ENCODE measurements at regions not wholly inside any gene's neighbourhood (a gene's known extent, or its start where the extent isn't known, plus 50 kb on each side); places are given as distances from the start of the nearest gene placed in this dataset.

DNA sequence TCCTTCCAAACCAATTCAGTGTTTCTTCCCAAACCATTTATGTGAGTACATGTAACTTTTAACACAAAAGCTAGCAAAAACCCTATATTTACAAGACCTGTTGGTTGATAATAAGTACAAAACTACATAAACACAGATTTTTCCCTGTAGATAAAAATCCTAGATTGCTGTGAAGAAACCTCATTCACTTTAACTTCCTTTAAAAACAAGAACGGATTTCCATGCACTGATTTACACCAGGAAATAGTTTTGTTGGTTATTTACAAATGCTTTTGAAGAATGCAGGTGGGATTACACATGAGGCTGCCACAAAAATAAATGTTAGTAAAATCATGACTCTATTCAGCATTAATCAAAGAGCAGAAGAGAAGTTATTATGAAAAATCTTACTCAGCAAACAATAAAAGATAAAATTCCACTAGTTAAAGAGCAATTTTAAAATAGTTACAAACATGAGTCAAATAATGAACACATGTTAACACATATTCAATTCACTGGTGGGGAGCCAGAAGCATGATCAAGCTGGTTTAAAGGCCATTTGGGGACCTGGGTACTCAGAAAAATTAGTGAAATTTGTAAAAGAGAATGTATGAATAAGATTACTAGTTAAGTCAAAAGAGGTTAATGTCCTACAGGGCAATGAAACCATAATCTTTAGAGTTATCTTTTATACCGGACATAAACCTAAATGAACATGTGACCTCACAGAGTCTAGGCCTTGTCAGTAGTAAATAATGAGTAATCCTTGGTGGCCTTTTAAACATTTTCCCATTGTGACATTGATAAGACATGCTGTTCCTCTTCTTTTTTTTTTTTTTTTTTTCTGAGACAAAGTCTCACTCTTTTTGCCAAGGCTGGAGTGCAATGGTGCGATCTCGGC is 79.9 kb downstream of the PHLDA1 start:
- CTCF ChIA-PET: interaction anchor here (0.7 kb wide), 3 partner anchors 14 to 146 kb away, joined by 3 to 5 read pairs (median 4); no protein-coding TSS in a partner anchor

DNA sequence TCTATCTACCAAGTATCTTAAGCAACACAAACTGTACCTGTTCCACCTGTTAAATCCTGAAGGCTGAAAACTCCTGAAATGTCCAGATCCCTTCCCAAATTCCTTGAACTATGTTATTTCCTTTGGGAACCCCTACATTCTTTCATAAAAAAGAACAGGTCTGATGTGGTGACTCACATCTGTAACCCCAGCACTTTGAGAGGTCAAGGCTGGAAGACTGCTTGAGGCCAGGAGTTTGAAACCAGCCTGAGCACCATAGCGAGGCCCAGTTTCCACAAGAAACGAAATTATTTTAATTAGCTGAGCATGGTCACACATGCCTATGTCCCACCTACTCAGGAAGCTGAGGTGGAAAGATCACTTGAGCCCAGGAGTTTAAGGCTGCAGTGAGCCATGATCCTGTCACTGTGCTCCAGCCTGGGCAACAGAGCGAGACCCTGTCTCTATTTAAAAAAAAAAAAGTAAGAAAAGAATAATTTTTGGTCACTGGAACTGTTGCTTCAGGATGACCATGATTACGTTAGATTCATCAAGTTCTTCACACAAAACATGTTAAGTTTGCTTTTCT is 84.3 kb downstream of the PHLDA1 start:
- H3K4me1 ChIP-seq (ENCODE audit: control insufficient read depth, insufficient read depth, low read length): peaks cover 3% of the 10 kb centered on the region

More for the DNA sequence above, 79.9 kb downstream of the PHLDA1 start:
- POLR2A ChIA-PET: interaction anchor here (0.6 to 0.7 kb wide), 2 partner anchors 12 to 127 kb away, joined by 3 to 7 read pairs; no protein-coding TSS in a partner anchor
- no peaks in the 10 kb centered on the region for H3K36me3 ChIP-seq (ENCODE audit: control insufficient read depth in 2 of 2, insufficient read depth in 1 of 2, low read length in 2 of 2)
- H3K9me3 ChIP-seq (ENCODE audit: control insufficient read depth, insufficient read depth, low read depth, low read length): no peaks in the 10 kb centered on the region
- TF ChIP-seq ZNF629 (tag by site-specific recombination; IDR thresholded peaks at IDR 0.05) (peak; percentile 38; the same call in 1 of the 2 replicates), FEZF1 (tag by site-specific recombination; IDR thresholded peaks at IDR 0.05) (peak; percentile 63), MYNN (tag by site-specific recombination; IDR thresholded peaks at IDR 0.05; ENCODE audit: borderline replicate concordance) (no peak)
- no peak overlapping the region for H3K27ac ChIP-seq (ENCODE audit: extremely low read depth, low read depth, low read length)
- no peak overlapping the region for H3K4me3 ChIP-seq (ENCODE audit: low read depth, low read length)
- no peaks in the 10 kb centered on the region; the same call in 1 of the 2 replicates for H3K4me1 ChIP-seq (ENCODE audit: control insufficient read depth, insufficient read depth, low read length)

DNA sequence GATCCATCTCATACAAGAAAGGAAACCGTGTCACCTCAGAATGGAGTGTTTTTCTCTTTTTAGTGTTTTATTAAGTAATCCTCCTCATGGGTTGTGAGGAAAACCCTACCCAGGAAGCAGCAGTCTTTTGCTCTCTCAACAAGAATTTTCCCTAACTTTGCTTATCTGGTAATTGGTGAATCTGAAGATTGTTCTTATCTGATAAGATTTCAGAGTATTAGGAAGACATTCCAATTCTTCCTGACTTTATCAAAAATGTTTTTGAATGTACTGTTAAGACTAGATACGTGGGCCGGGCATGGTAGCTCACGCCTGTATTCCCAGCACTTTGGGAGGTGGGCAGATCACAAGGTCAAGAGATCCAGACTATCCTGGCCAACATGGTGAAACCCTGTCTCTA is 86.0 kb downstream of the PHLDA1 start:
- POLR2A ChIA-PET: interaction anchor here (0.7 kb wide), 1 partner anchor 530 kb away, joined by 4 read pairs; no protein-coding TSS in a partner anchor
- CTCF ChIA-PET: interaction anchor here (0.7 kb wide), 1 partner anchor 42 kb away, joined by 5 read pairs; no protein-coding TSS in a partner anchor
- Histone ChIP-seq H3K4me3 (ENCODE audit: low read depth, low read length) (no peak overlapping the region), H3K27ac (ENCODE audit: extremely low read depth, low read depth, low read length) (no peak overlapping the region), H3K9me3 (ENCODE audit: control insufficient read depth, insufficient read depth, low read depth, low read length) (no peaks in the 10 kb centered on the region), H3K36me3 (ENCODE audit: control insufficient read depth in 2 of 2, insufficient read depth in 1 of 2, low read length in 2 of 2) (no peaks in the 10 kb centered on the region), H3K4me1 (ENCODE audit: control insufficient read depth, insufficient read depth, low read length) (peaks cover 3% of the 10 kb centered on the region)
- TF ChIP-seq, protein P1, sequence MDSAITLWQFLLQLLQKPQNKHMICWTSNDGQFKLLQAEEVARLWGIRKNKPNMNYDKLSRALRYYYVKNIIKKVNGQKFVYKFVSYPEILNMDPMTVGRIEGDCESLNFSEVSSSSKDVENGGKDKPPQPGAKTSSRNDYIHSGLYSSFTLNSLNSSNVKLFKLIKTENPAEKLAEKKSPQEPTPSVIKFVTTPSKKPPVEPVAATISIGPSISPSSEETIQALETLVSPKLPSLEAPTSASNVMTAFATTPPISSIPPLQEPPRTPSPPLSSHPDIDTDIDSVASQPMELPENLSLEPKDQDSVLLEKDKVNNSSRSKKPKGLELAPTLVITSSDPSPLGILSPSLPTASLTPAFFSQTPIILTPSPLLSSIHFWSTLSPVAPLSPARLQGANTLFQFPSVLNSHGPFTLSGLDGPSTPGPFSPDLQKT (IDR thresholded peaks at IDR 0.05; ENCODE audit: borderline replicate concordance, low read depth, low read length): no peak
- TF ChIP-seq ZNF214 (tag by site-specific recombination; IDR thresholded peaks at IDR 0.05; ENCODE audit: borderline replicate concordance) (no peak), MZF1 (tag by site-specific recombination; IDR thresholded peaks at IDR 0.05; ENCODE audit: borderline replicate concordance) (no peak), SP7 (tag by site-specific recombination; IDR thresholded peaks at IDR 0.05) (no peak), ZNF221 (tag by site-specific recombination; IDR thresholded peaks at IDR 0.05; ENCODE audit: borderline replicate concordance) (no peak), ZNF521 (tag by site-specific recombination; IDR thresholded peaks at IDR 0.05) (no peak), KLF16 (tag by site-specific recombination; IDR thresholded peaks at IDR 0.05) (no peak), OSR2 (tag by site-specific recombination; IDR thresholded peaks at IDR 0.05) (no peak), RBAK (tag by site-specific recombination; IDR thresholded peaks at IDR 0.05) (no peak)
- TF ChIP-seq, protein P2, sequence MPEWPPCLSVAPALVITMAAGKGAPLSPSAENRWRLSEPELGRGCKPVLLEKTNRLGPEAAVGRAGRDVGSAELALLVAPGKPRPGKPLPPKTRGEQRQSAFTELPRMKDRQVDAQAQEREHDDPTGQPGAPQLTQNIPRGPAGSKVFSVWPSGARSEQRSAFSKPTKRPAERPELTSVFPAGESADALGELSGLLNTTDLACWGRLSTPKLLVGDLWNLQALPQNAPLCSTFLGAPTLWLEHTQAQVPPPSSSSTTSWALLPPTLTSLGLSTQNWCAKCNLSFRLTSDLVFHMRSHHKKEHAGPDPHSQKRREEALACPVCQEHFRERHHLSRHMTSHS (tag by site-specific recombination; IDR thresholded peaks at IDR 0.05): no peak
- TF ChIP-seq, protein P3, sequence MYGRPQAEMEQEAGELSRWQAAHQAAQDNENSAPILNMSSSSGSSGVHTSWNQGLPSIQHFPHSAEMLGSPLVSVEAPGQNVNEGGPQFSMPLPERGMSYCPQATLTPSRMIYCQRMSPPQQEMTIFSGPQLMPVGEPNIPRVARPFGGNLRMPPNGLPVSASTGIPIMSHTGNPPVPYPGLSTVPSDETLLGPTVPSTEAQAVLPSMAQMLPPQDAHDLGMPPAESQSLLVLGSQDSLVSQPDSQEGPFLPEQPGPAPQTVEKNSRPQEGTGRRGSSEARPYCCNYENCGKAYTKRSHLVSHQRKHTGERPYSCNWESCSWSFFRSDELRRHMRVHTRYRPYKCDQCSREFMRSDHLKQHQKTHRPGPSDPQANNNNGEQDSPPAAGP (tag by site-specific recombination; IDR thresholded peaks at IDR 0.05): no peak
- TF ChIP-seq, protein P4, sequence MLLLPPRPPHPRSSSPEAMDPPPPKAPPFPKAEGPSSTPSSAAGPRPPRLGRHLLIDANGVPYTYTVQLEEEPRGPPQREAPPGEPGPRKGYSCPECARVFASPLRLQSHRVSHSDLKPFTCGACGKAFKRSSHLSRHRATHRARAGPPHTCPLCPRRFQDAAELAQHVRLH (tag by site-specific recombination; IDR thresholded peaks at IDR 0.05): no peak

More for the DNA sequence above, 84.3 kb downstream of the PHLDA1 start:
- POLR2A ChIA-PET: no interaction called here
- Histone ChIP-seq H3K27ac (ENCODE audit: extremely low read depth, low read depth, low read length) (no peak overlapping the region), H3K9me3 (ENCODE audit: control insufficient read depth, insufficient read depth, low read depth, low read length) (no peaks in the 10 kb centered on the region), H3K36me3 (ENCODE audit: control insufficient read depth in 2 of 2, insufficient read depth in 1 of 2, low read length in 2 of 2) (no peaks in the 10 kb centered on the region), H3K4me3 (ENCODE audit: low read depth, low read length) (no peak overlapping the region)
- TF ChIP-seq ZFP3 (tag by site-specific recombination; IDR thresholded peaks at IDR 0.05; ENCODE audit: low read depth): no peak
- TF ChIP-seq ZNF548 (tag by site-specific recombination; IDR thresholded peaks at IDR 0.05): no peak
- TF ChIP-seq GLIS1 (tag by site-specific recombination; IDR thresholded peaks at IDR 0.05): no peak
- TF ChIP-seq ZNF274 (IDR thresholded peaks at IDR 0.05; ENCODE audit: low read length): no peak
- TF ChIP-seq ZNF274 (tag by site-specific recombination; IDR thresholded peaks at IDR 0.05; ENCODE audit: borderline replicate concordance): no peak
- TF ChIP-seq, protein P5, sequence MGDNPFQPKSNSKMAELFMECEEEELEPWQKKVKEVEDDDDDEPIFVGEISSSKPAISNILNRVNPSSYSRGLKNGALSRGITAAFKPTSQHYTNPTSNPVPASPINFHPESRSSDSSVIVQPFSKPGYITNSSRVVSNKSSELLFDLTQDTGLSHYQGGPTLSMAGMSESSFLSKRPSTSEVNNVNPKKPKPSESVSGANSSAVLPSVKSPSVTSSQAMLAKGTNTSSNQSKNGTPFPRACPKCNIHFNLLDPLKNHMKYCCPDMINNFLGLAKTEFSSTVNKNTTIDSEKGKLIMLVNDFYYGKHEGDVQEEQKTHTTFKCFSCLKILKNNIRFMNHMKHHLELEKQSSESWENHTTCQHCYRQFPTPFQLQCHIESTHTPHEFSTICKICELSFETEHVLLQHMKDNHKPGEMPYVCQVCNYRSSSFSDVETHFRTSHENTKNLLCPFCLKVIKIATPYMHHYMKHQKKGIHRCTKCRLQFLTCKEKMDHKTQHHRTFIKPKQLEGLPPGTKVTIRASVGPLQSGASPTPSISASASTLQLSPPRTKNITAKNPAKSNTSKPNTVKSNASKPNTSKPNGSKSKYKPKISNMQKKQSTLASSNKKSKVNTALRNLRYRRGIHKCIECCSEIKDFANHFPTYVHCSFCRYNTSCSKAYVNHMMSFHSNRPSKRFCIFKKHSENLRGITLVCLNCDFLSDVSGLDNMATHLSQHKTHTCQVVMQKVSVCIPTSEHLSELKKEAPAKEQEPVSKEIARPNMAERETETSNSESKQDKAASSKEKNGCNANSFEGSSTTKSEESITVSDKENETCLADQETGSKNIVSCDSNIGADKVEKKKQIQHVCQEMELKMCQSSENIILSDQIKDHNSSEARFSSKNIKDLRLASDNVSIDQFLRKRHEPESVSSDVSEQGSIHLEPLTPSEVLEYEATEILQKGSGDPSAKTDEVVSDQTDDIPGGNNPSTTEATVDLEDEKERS (tag by site-specific recombination; IDR thresholded peaks at IDR 0.05): no peak
- TF ChIP-seq ZNF561 (tag by site-specific recombination; IDR thresholded peaks at IDR 0.05; ENCODE audit: borderline replicate concordance): no peak
- no peak for TF ChIP-seq ZNF791 (tag by site-specific recombination; IDR thresholded peaks at IDR 0.05)
- no peak for TF ChIP-seq ZNF19 (tag by site-specific recombination; IDR thresholded peaks at IDR 0.05; ENCODE audit: low read depth)
- no peak for TF ChIP-seq MYNN (tag by site-specific recombination; IDR thresholded peaks at IDR 0.05; ENCODE audit: borderline replicate concordance)
- TF ChIP-seq ZNF354C (tag by site-specific recombination; IDR thresholded peaks at IDR 0.05; ENCODE audit: borderline replicate concordance, low read depth): no peak
- no peak for TF ChIP-seq ZNF629 (tag by site-specific recombination; IDR thresholded peaks at IDR 0.05)
- TF ChIP-seq ZNF350 (tag by site-specific recombination; IDR thresholded peaks at IDR 0.05): no peak
- TF ChIP-seq OSR2 (tag by site-specific recombination; IDR thresholded peaks at IDR 0.05): no peak
- no peak for TF ChIP-seq ZSCAN16 (tag by site-specific recombination; IDR thresholded peaks at IDR 0.05)
- TF ChIP-seq ZNF174 (tag by site-specific recombination; IDR thresholded peaks at IDR 0.05): no peak
- no peak for TF ChIP-seq ZNF155 (tag by site-specific recombination; IDR thresholded peaks at IDR 0.05)
- CTCF ChIA-PET: no interaction called here
